ENCODE measurements at regions not wholly inside any gene's neighbourhood (a gene's known extent, or its start where the extent isn't known, plus 50 kb on each side); places are given as distances from the start of the nearest gene placed in this dataset.

GRCh38 chr13:22143671-22144070 lies 472.8 kb downstream of the FGF9 start (continued):
- TF ChIP-seq CEBPB (IDR thresholded peaks at IDR 0.05; ENCODE audit: low read depth) (no peak), FOSL1 (IDR thresholded peaks at IDR 0.05; ENCODE audit: low read depth) (no peak), SRF (IDR thresholded peaks at IDR 0.05; ENCODE audit: low read depth) (no peak), YY1 (IDR thresholded peaks at IDR 0.05; ENCODE audit: extremely low read depth, insufficient replicate concordance, low read depth, low read length) (no peak), TCF7L2 (IDR thresholded peaks at IDR 0.05; ENCODE audit: borderline replicate concordance, extremely low read depth, insufficient read depth, insufficient read length) (no peak), CBX3 (IDR thresholded peaks at IDR 0.05; ENCODE audit: low read depth) (no peak), JUND (IDR thresholded peaks at IDR 0.05) (no peak)

DNA sequence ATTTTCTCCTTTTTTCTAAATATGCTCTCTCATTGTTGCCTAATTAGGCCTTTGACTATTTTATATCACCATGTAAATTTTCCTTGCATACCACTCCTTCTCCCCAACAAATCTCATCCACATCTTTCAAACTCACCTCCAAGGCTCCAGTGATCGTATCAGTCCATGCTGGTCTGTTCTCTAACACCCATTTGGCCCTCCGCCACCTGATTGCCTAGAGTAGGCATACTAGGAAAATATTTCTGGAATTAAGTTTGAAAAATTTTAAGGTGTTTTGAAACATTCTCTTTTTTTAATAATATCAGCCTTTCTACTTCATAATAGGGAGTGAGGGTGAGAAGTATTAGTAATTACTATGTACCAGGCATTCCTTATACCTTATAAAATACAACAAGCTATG lies 473.9 kb downstream of the FGF9 start:
- TF ChIP-seq POLR2A (IDR thresholded peaks at IDR 0.05; ENCODE audit: borderline replicate concordance, extremely low read depth, insufficient read depth, insufficient read length) (no peak), SIN3A (IDR thresholded peaks at IDR 0.05; ENCODE audit: low read depth) (no peak), ELF1 (IDR thresholded peaks at IDR 0.05; ENCODE audit: borderline replicate concordance, low read depth) (no peak), EGR1 (IDR thresholded peaks at IDR 0.05; ENCODE audit: low read depth) (no peak), ZFX (IDR thresholded peaks at IDR 0.05) (no peak), EZH2 (IDR thresholded peaks at IDR 0.05) (no peak), CBX3 (IDR thresholded peaks at IDR 0.05; ENCODE audit: low read depth) (no peak), JUND (IDR thresholded peaks at IDR 0.05) (no peak), SRF (IDR thresholded peaks at IDR 0.05; ENCODE audit: low read depth) (no peak), RAD21 (IDR thresholded peaks at IDR 0.05; ENCODE audit: low read depth) (no peak), ZNF274 (IDR thresholded peaks at IDR 0.05; ENCODE audit: low read depth, low read length) (no peak), FOSL1 (IDR thresholded peaks at IDR 0.05; ENCODE audit: low read depth) (no peak), SP1 (IDR thresholded peaks at IDR 0.05; ENCODE audit: low read depth) (no peak), ZBTB33 (IDR thresholded peaks at IDR 0.05; ENCODE audit: extremely low read depth, insufficient replicate concordance, low read length) (no peak), EZH2phosphoT487 (IDR thresholded peaks at IDR 0.05; ENCODE audit: borderline replicate concordance) (no peak), TCF7L2 (IDR thresholded peaks at IDR 0.05; ENCODE audit: borderline replicate concordance, extremely low read depth, insufficient read depth, insufficient read length) (no peak)
- TF ChIP-seq, protein P1, sequence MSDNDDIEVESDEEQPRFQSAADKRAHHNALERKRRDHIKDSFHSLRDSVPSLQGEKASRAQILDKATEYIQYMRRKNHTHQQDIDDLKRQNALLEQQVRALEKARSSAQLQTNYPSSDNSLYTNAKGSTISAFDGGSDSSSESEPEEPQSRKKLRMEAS (IDR thresholded peaks at IDR 0.05), result no peak
- TF ChIP-seq, protein P2, sequence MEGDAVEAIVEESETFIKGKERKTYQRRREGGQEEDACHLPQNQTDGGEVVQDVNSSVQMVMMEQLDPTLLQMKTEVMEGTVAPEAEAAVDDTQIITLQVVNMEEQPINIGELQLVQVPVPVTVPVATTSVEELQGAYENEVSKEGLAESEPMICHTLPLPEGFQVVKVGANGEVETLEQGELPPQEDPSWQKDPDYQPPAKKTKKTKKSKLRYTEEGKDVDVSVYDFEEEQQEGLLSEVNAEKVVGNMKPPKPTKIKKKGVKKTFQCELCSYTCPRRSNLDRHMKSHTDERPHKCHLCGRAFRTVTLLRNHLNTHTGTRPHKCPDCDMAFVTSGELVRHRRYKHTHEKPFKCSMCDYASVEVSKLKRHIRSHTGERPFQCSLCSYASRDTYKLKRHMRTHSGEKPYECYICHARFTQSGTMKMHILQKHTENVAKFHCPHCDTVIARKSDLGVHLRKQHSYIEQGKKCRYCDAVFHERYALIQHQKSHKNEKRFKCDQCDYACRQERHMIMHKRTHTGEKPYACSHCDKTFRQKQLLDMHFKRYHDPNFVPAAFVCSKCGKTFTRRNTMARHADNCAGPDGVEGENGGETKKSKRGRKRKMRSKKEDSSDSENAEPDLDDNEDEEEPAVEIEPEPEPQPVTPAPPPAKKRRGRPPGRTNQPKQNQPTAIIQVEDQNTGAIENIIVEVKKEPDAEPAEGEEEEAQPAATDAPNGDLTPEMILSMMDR (IDR thresholded peaks at IDR 0.05 in 2 of 3, conservative IDR thresholded peaks at IDR 0.05 in 1 of 3; ENCODE audit: borderline replicate concordance in 1 of 3, insufficient read depth in 1 of 3, low read depth in 2 of 3, low read length in 2 of 3), result no peak
- H3K27ac ChIP-seq (ENCODE audit: low read depth, low read length), result no peak overlapping the region
- ChIA-PET CTCF (no interaction called here), RAD21 (ENCODE audit: low non-redundant PET in 1 of 2, low total read pairs in 2 of 2, uncharacterized antibody in 2 of 2, unreplicated experiment in 2 of 2) (no interaction called here), POLR2A (no interaction called here)
- DNase-seq (ENCODE audit: low read depth, low spot score) (no peak), ATAC-seq (no peak)
- H3K79me2 ChIP-seq (ENCODE audit: insufficient read depth, low read length), result no peaks in the 10 kb centered on the region
- intact Hi-C loops (cut with micrococcal nuclease), result no loop called here
- H4K20me1 ChIP-seq (ENCODE audit: insufficient read depth), result no peaks in the 10 kb centered on the region
- no peak overlapping the region for H3K4me3 ChIP-seq (replicated peaks in 1 of 2; ENCODE audit: low read depth in 1 of 2, low read length in 2 of 2)
- no peaks in the 10 kb centered on the region for H3K9me3 ChIP-seq (ENCODE audit: control insufficient read depth in 1 of 2, insufficient read depth in 1 of 2, low read depth in 1 of 2, low read length in 2 of 2)
- no TSS peak for BruUV-seq (replicated peaks)
- no peak overlapping the region for H3K9ac ChIP-seq (ENCODE audit: low read length)
- H3K4me1 ChIP-seq (ENCODE audit: control insufficient read depth in 1 of 2, insufficient read depth in 2 of 2, low read length in 2 of 2), result no peaks in the 10 kb centered on the region
- no peak overlapping the region for H2AFZ ChIP-seq (ENCODE audit: low read depth, low read length, poor library complexity, severe bottlenecking)
- H3K36me3 ChIP-seq (ENCODE audit: control insufficient read depth in 1 of 2, insufficient read depth in 2 of 2, low read length in 2 of 2), result no peaks in the 10 kb centered on the region
- H3K4me2 ChIP-seq (ENCODE audit: low read length), result no peak overlapping the region
- H3K27me3 ChIP-seq (ENCODE audit: insufficient read depth, low read length), result no peaks in the 10 kb centered on the region; the same call in 1 of the 2 replicates
- H3K9me2 ChIP-seq (ENCODE audit: insufficient read depth), result no peaks in the 10 kb centered on the region

Data from HCT116 (cell line).